DOHH2 (cell line): ENCODE measurements at regions not wholly inside any gene's neighbourhood (a gene's known extent, or its start where the extent isn't known, plus 50 kb on each side); places are given as distances from the start of the nearest gene placed in this dataset.

Experiments
- EZH2phosphoT487 ChIP-seq: fragments of 200-600 bp; sonication (generic); IDR thresholded peaks from 2 replicates; pipeline ENCODE4 v1.6.1; 2017; ENCODE audit warnings: borderline replicate concordance, mild to moderate bottlenecking, antibody characterized with exemption, low read length, moderate library complexity, mixed read lengths
- TF ChIP-seq, protein P1 (sequence below): fragments of 200-600 bp; sonication (generic); IDR thresholded peaks from one replicate; pipeline ENCODE4 v1.5.1; 2014; ENCODE audit warnings: antibody characterized with exemption, mild to moderate bottlenecking, low read depth, low read length; ENCODE audit not compliant: poor library complexity, severe bottlenecking

DNA sequence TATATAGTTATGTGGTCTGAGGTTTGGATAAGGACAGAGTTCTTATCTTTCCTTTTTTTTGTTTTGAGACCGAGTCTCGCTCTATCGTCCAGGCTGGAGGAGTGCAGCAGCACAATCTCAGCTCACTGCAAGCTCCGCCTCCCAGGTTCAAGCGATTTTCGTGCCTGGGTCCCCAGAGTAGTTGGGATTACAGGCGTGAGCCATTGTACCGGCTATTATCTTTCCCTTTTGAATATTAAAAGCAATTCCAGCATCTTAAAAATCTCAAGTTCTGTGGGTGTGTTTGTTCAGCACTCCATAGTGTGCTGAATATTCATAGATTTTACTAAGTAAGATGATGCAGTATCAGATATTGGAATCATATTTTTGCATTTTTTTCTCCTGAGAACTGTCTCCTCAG is 404.4 kb upstream of the RGS6 start:
- TF ChIP-seq, protein P1, sequence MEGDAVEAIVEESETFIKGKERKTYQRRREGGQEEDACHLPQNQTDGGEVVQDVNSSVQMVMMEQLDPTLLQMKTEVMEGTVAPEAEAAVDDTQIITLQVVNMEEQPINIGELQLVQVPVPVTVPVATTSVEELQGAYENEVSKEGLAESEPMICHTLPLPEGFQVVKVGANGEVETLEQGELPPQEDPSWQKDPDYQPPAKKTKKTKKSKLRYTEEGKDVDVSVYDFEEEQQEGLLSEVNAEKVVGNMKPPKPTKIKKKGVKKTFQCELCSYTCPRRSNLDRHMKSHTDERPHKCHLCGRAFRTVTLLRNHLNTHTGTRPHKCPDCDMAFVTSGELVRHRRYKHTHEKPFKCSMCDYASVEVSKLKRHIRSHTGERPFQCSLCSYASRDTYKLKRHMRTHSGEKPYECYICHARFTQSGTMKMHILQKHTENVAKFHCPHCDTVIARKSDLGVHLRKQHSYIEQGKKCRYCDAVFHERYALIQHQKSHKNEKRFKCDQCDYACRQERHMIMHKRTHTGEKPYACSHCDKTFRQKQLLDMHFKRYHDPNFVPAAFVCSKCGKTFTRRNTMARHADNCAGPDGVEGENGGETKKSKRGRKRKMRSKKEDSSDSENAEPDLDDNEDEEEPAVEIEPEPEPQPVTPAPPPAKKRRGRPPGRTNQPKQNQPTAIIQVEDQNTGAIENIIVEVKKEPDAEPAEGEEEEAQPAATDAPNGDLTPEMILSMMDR = no peak
- TF ChIP-seq EZH2phosphoT487 = no peak
